Rectal smooth muscle tissue (tissue), 1 donor: ENCODE measurements at regions not wholly inside any gene's neighbourhood (a gene's known extent, or its start where the extent isn't known, plus 50 kb on each side); places are given as distances from the start of the nearest gene placed in this dataset.
"Not testable (repeated sequence)": the region's sequence is repeated elsewhere in the genome, so short reads cannot be mapped to it uniquely, and the experiment has no call there.

ENCODE experiments used
- H3K27ac ChIP-seq: one replicate; pipeline ENCODE4 v1.7.0; 2013; ENCODE audit warnings: low read depth, low read length, inconsistent platforms
- H3K27me3 ChIP-seq: one replicate; pipeline ENCODE4 v1.7.0; 2013; ENCODE audit warnings: low read length; ENCODE audit not compliant: control insufficient read depth, insufficient read depth
- H3K36me3 ChIP-seq: one replicate; pipeline ENCODE4 v1.7.0; 2013; ENCODE audit warnings: low read length; ENCODE audit not compliant: control insufficient read depth, insufficient read depth
- H3K4me1 ChIP-seq: one replicate; pipeline ENCODE4 v1.7.0; 2013; ENCODE audit warnings: low read length; ENCODE audit not compliant: control insufficient read depth, insufficient read depth
- H3K4me3 ChIP-seq: one replicate; pipeline ENCODE4 v1.7.0; 2013; ENCODE audit warnings: low read length
- H3K9ac ChIP-seq: one replicate; pipeline ENCODE4 v1.7.0; 2013; ENCODE audit warnings: low read length

GRCh38 chr16:9612267-9612666, 520.8 kb downstream of the HAPSTR1 start:
- Histone ChIP-seq H3K9ac (no peak overlapping the region), H3K27ac (no peak overlapping the region), H3K27me3 (no peaks in the 10 kb centered on the region), H3K4me1 (no peaks in the 10 kb centered on the region), H3K4me3 (no peak overlapping the region), H3K36me3 (no peaks in the 10 kb centered on the region)

GRCh38 chr16:9614389-9614788, 522.9 kb downstream of the HAPSTR1 start:
- H3K4me3 ChIP-seq = no peak overlapping the region
- H3K27me3 ChIP-seq = no peaks in the 10 kb centered on the region
- H3K27ac ChIP-seq = no peak overlapping the region
- no peaks in the 10 kb centered on the region for H3K4me1 ChIP-seq
- H3K9ac ChIP-seq = no peak overlapping the region
- no peaks in the 10 kb centered on the region for H3K36me3 ChIP-seq

- no peak overlapping the region for H3K27ac ChIP-seq
- no peak overlapping the region for H3K9ac ChIP-seq
- no peak overlapping the region for H3K4me3 ChIP-seq
- H3K4me1 ChIP-seq = no peaks in the 10 kb centered on the region
- no peaks in the 10 kb centered on the region for H3K36me3 ChIP-seq
- H3K27me3 ChIP-seq = no peaks in the 10 kb centered on the region
Observed at GRCh38 chr16:9622268-9622667, 530.8 kb downstream of the HAPSTR1 start.

- H3K27me3 ChIP-seq = no peaks in the 10 kb centered on the region
- H3K4me3 ChIP-seq = no peak overlapping the region
- H3K36me3 ChIP-seq = no peaks in the 10 kb centered on the region
- H3K27ac ChIP-seq = no peak overlapping the region
- H3K9ac ChIP-seq = no peak overlapping the region
- no peaks in the 10 kb centered on the region for H3K4me1 ChIP-seq
Observed at GRCh38 chr16:9625122-9625521, 533.7 kb downstream of the HAPSTR1 start.

GRCh38 chr16:9627427-9627826, 536.0 kb downstream of the HAPSTR1 start:
- Histone ChIP-seq H3K27ac (no peak overlapping the region), H3K27me3 (no peaks in the 10 kb centered on the region), H3K4me3 (no peak overlapping the region), H3K4me1 (no peaks in the 10 kb centered on the region), H3K36me3 (no peaks in the 10 kb centered on the region), H3K9ac (no peak overlapping the region)

GRCh38 chr16:9630119-9630518, 538.7 kb downstream of the HAPSTR1 start:
- no peak overlapping the region for H3K9ac ChIP-seq
- no peak overlapping the region for H3K27ac ChIP-seq
- no peaks in the 10 kb centered on the region for H3K27me3 ChIP-seq
- no peaks in the 10 kb centered on the region for H3K36me3 ChIP-seq
- H3K4me3 ChIP-seq = no peak overlapping the region
- no peaks in the 10 kb centered on the region for H3K4me1 ChIP-seq

GRCh38 chr16:9630985-9631384, 539.5 kb downstream of the HAPSTR1 start:
- Histone ChIP-seq H3K4me1 (no peaks in the 10 kb centered on the region), H3K9ac (no peak overlapping the region), H3K36me3 (no peaks in the 10 kb centered on the region), H3K27ac (no peak overlapping the region), H3K27me3 (no peaks in the 10 kb centered on the region), H3K4me3 (no peak overlapping the region)

- no peak overlapping the region for H3K27ac ChIP-seq
- H3K9ac ChIP-seq = no peak overlapping the region
- no peak overlapping the region for H3K4me3 ChIP-seq
- H3K4me1 ChIP-seq = no peaks in the 10 kb centered on the region
- no peaks in the 10 kb centered on the region for H3K27me3 ChIP-seq
- H3K36me3 ChIP-seq = no peaks in the 10 kb centered on the region
Observed at GRCh38 chr16:9633844-9634243, 542.4 kb downstream of the HAPSTR1 start.

- not testable (repeated sequence) for H3K4me3 ChIP-seq, H3K36me3 ChIP-seq, H3K27ac ChIP-seq, H3K4me1 ChIP-seq, H3K9ac ChIP-seq, H3K27me3 ChIP-seq
Observed at GRCh38 chr16:9635150-9635720, 543.8 kb downstream of the HAPSTR1 start.

- H3K4me3 ChIP-seq = no peak overlapping the region
- H3K9ac ChIP-seq = no peak overlapping the region
- H3K36me3 ChIP-seq = no peaks in the 10 kb centered on the region
- H3K4me1 ChIP-seq = no peaks in the 10 kb centered on the region
- no peak overlapping the region for H3K27ac ChIP-seq
- no peaks in the 10 kb centered on the region for H3K27me3 ChIP-seq
Observed at GRCh38 chr16:9644258-9644657, 538.0 kb downstream of the GRIN2A start.

- Histone ChIP-seq H3K9ac (no peak overlapping the region), H3K4me3 (no peak overlapping the region), H3K27me3 (no peaks in the 10 kb centered on the region), H3K36me3 (no peaks in the 10 kb centered on the region), H3K4me1 (no peaks in the 10 kb centered on the region), H3K27ac (no peak overlapping the region)
Observed at GRCh38 chr16:9645911-9646310, 536.3 kb downstream of the GRIN2A start.

- Histone ChIP-seq H3K27ac (no peak overlapping the region), H3K4me1 (no peaks in the 10 kb centered on the region), H3K9ac (no peak overlapping the region), H3K36me3 (no peaks in the 10 kb centered on the region), H3K4me3 (no peak overlapping the region), H3K27me3 (no peaks in the 10 kb centered on the region)
Observed at GRCh38 chr16:9647981-9648701, 534.1 kb downstream of the GRIN2A start.

GRCh38 chr16:9650284-9650683, 531.9 kb downstream of the GRIN2A start:
- Histone ChIP-seq H3K27ac (no peak overlapping the region), H3K4me1 (no peaks in the 10 kb centered on the region), H3K27me3 (no peaks in the 10 kb centered on the region), H3K36me3 (no peaks in the 10 kb centered on the region), H3K9ac (no peak overlapping the region), H3K4me3 (no peak overlapping the region)
